ENCODE measurements at regions not wholly inside any gene's neighbourhood (a gene's known extent, or its start where the extent isn't known, plus 50 kb on each side); places are given as distances from the start of the nearest gene placed in this dataset.

- TF ChIP-seq CHD7 (IDR thresholded peaks at IDR 0.05; ENCODE audit: insufficient replicate concordance, low read length) (no peak), MAX (IDR thresholded peaks at IDR 0.05) (no peak), PHF8 (conservative IDR thresholded peaks at IDR 0.05; ENCODE audit: low read depth, low read length) (no peak), CHD1 (IDR thresholded peaks at IDR 0.05; ENCODE audit: low read depth, low read length) (no peak), RFX5 (IDR thresholded peaks at IDR 0.05; ENCODE audit: borderline replicate concordance, low read depth, low read length) (no peak), SP2 (IDR thresholded peaks at IDR 0.05; ENCODE audit: low read length) (no peak), JUND (IDR thresholded peaks at IDR 0.05; ENCODE audit: low read length) (no peak), KDM1A (IDR thresholded peaks at IDR 0.05; ENCODE audit: borderline replicate concordance, low read length) (no peak), POLR2A (IDR thresholded peaks at IDR 0.05; ENCODE audit: control extremely low read depth in 1 of 2, low read depth in 2 of 2, low read length in 2 of 2) (no peak)
Measured at GRCh38 chr20:39574061-39574460, 611.9 kb downstream of the DHX35 start (continued).
